IMR-90 (cell line): ENCODE measurements at regions not wholly inside any gene's neighbourhood (a gene's known extent, or its start where the extent isn't known, plus 50 kb on each side); places are given as distances from the start of the nearest gene placed in this dataset.

ENCODE experiments used
- CEBPB ChIP-seq: IDR thresholded peaks from 2 replicates; pipeline ENCODE4 v1.6.1; 2012; ENCODE audit warnings: low read depth, low read length, improper control_type of control experiment
- CTCF ChIP-seq: conservative IDR thresholded peaks from 2 replicates; pipeline ENCODE4 v1.5.1; 2012; ENCODE audit warnings: mild to moderate bottlenecking, low read depth, low read length, improper control_type of control experiment
- POLR2A ChIP-seq: IDR thresholded peaks from 2 replicates; pipeline ENCODE4 v1.6.1; 2012; ENCODE audit warnings: mild to moderate bottlenecking, low read depth, low read length
- SMC3 ChIP-seq: fragments of 150-350 bp; IDR thresholded peaks from 2 replicates; pipeline ENCODE4 v1.6.1; 2016; ENCODE audit warnings: low read depth, mild to moderate bottlenecking, antibody characterized with exemption, low read length, moderate library complexity

GRCh38 chr17:77676237-77676661, 282.3 kb upstream of the TNRC6C start:
- TF ChIP-seq SMC3: no peak
- no peak for TF ChIP-seq CTCF
- TF ChIP-seq POLR2A: no peak
- TF ChIP-seq CEBPB: no peak
